ENCODE measurements at regions not wholly inside any gene's neighbourhood (a gene's known extent, or its start where the extent isn't known, plus 50 kb on each side); places are given as distances from the start of the nearest gene placed in this dataset.
A peak's percentile ranks its signal among the peaks of the same experiment; 100 is the strongest.
"Not testable (repeated sequence)": the region's sequence is repeated elsewhere in the genome, so short reads cannot be mapped to it uniquely, and the experiment has no call there.

- H3K27ac Mint-ChIP-seq (ENCODE audit: unreplicated experiment): no peak overlapping the region
- H3K4me1 Mint-ChIP-seq (ENCODE audit: low read depth, unreplicated experiment): no peaks in the 10 kb centered on the region
- ChIA-PET CTCF (interaction anchor here (0.6 kb wide), 1 partner anchor 162 kb away, joined by 5 read pairs; no protein-coding TSS in a partner anchor), POLR2A (no interaction called here)
- peaks cover 6% of the 10 kb centered on the region for H3K36me3 Mint-ChIP-seq (ENCODE audit: insufficient read depth, unreplicated experiment)
- Histone ChIP-seq H3K4me1 (no peaks in the 10 kb centered on the region), H3K4me3 (ENCODE audit: low read depth, low read length) (no peak overlapping the region), H3K27me3 (replicated peaks; ENCODE audit: control insufficient read depth, insufficient read depth, low read length) (no peaks in the 10 kb centered on the region), H3K9me3 (no peaks in the 10 kb centered on the region), H3K36me3 (ENCODE audit: control insufficient read depth, insufficient read depth, low read length) (no peaks in the 10 kb centered on the region)
- DNase-seq: peak in 1 of 2 experiments; percentile 1
- intact Hi-C loops (cut with micrococcal nuclease; ENCODE audit: unreplicated experiment): no loop called here
- BruUV-seq (replicated peaks): no TSS peak
- TF ChIP-seq, protein P1, sequence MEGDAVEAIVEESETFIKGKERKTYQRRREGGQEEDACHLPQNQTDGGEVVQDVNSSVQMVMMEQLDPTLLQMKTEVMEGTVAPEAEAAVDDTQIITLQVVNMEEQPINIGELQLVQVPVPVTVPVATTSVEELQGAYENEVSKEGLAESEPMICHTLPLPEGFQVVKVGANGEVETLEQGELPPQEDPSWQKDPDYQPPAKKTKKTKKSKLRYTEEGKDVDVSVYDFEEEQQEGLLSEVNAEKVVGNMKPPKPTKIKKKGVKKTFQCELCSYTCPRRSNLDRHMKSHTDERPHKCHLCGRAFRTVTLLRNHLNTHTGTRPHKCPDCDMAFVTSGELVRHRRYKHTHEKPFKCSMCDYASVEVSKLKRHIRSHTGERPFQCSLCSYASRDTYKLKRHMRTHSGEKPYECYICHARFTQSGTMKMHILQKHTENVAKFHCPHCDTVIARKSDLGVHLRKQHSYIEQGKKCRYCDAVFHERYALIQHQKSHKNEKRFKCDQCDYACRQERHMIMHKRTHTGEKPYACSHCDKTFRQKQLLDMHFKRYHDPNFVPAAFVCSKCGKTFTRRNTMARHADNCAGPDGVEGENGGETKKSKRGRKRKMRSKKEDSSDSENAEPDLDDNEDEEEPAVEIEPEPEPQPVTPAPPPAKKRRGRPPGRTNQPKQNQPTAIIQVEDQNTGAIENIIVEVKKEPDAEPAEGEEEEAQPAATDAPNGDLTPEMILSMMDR (IDR thresholded peaks at IDR 0.05; ENCODE audit: insufficient read depth in 1 of 2, low read depth in 1 of 2, low read length in 1 of 2, severe bottlenecking in 1 of 2, unreplicated experiment in 1 of 2): no peak
- H3K9me3 Mint-ChIP-seq (ENCODE audit: unreplicated experiment): no peaks in the 10 kb centered on the region
- peaks cover 3% of the 10 kb centered on the region for H3K27me3 Mint-ChIP-seq (ENCODE audit: insufficient read depth, unreplicated experiment)
- H3K4me3 Mint-ChIP-seq (ENCODE audit: unreplicated experiment): peak overlapping the region; percentile 17
Measured at GRCh38 chrX:3788494-3789233, 75.2 kb upstream of the PRKX start.

DNA sequence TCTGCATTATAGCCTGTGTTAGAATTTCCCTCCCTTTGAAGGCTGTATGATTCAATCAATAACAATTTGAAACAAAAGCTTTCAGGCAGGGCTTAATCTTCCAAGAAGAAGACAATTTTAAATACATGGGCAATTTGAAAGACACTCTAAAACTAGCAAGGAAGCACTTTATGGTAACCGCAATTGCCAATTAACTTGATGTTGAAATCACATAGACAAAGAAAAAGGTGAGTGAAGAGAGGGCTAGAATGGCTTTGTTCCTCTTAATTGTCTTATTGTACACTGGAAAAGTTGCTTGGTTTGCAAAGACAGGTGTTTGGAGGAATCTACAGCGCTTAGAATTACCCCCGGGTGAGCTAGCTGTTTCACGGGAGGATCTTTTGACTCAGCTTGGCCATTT, 74.4 kb upstream of the PRKX start:
- Mint-ChIP-seq H3K27me3 (ENCODE audit: insufficient read depth, unreplicated experiment) (peaks cover 3% of the 10 kb centered on the region), H3K4me3 (ENCODE audit: unreplicated experiment) (no peak overlapping the region)

GRCh38 chrX:3785822-3786221, 72.4 kb upstream of the PRKX start:
- DNase-seq; H3K9me3 ChIP-seq; H3K27me3 Mint-ChIP-seq (ENCODE audit: insufficient read depth, unreplicated experiment); BruUV-seq (replicated peaks); POLR2A ChIA-PET; intact Hi-C loops (cut with micrococcal nuclease; ENCODE audit: unreplicated experiment); H3K27ac Mint-ChIP-seq (ENCODE audit: unreplicated experiment); H3K4me3 Mint-ChIP-seq (ENCODE audit: unreplicated experiment); CTCF ChIA-PET; H3K4me1 ChIP-seq; H3K4me3 ChIP-seq (ENCODE audit: low read depth, low read length); H3K27me3 ChIP-seq (replicated peaks; ENCODE audit: control insufficient read depth, insufficient read depth, low read length); H3K4me1 Mint-ChIP-seq (ENCODE audit: low read depth, unreplicated experiment); H3K9me3 Mint-ChIP-seq (ENCODE audit: unreplicated experiment); H3K36me3 ChIP-seq (ENCODE audit: control insufficient read depth, insufficient read depth, low read length); H3K36me3 Mint-ChIP-seq (ENCODE audit: insufficient read depth, unreplicated experiment): not testable (repeated sequence)

More for the DNA sequence above, 74.4 kb upstream of the PRKX start:
- Mint-ChIP-seq H3K9me3 (ENCODE audit: unreplicated experiment) (no peaks in the 10 kb centered on the region), H3K27ac (ENCODE audit: unreplicated experiment) (no peak overlapping the region), H3K4me1 (ENCODE audit: low read depth, unreplicated experiment) (no peaks in the 10 kb centered on the region), H3K36me3 (ENCODE audit: insufficient read depth, unreplicated experiment) (peaks cover 6% of the 10 kb centered on the region)
- Histone ChIP-seq H3K4me3 (ENCODE audit: low read depth, low read length) (no peak overlapping the region), H3K4me1 (no peaks in the 10 kb centered on the region), H3K36me3 (ENCODE audit: control insufficient read depth, insufficient read depth, low read length) (no peaks in the 10 kb centered on the region), H3K9me3 (no peaks in the 10 kb centered on the region), H3K27me3 (replicated peaks; ENCODE audit: control insufficient read depth, insufficient read depth, low read length) (no peaks in the 10 kb centered on the region)
- BruUV-seq (replicated peaks): no TSS peak
- POLR2A ChIA-PET: no interaction called here
- TF ChIP-seq, protein P1 (IDR thresholded peaks at IDR 0.05; ENCODE audit: insufficient read depth in 1 of 2, low read depth in 1 of 2, low read length in 1 of 2, severe bottlenecking in 1 of 2, unreplicated experiment in 1 of 2): no peak
- CTCF ChIA-PET: no interaction called here
- DNase-seq: no peak
- intact Hi-C loops (cut with micrococcal nuclease; ENCODE audit: unreplicated experiment): no loop called here
